Testis (tissue), 2 donors: ENCODE measurements at regions not wholly inside any gene's neighbourhood (a gene's known extent, or its start where the extent isn't known, plus 50 kb on each side); places are given as distances from the start of the nearest gene placed in this dataset.

Experiments used
- CTCF ChIP-seq, 3 experiments: fragments of 450-650 bp in 2 of 3; fragments of 200-600 bp in 1 of 3; sonication (generic) in 1 of 3; IDR thresholded peaks; one replicate each; pipeline ENCODE4 v1.5.1; 2016 to 2019; ENCODE audit warnings: antibody characterized with exemption in 3 of 3, mild to moderate bottlenecking in 2 of 3, moderate library complexity in 1 of 3
- POLR2A ChIP-seq: fragments of 450-650 bp; IDR thresholded peaks from one replicate; pipeline ENCODE4 v1.6.1; 2017; ENCODE audit warnings: antibody characterized with exemption, mild to moderate bottlenecking, moderate library complexity

- TF ChIP-seq CTCF (IDR thresholded peaks at IDR 0.05) (no peak), POLR2A (no peak)
These were observed 50.6 kb upstream of the PARD3B start for GRCh38 chr2:204494681-204495080.
